IPS-18a (cell line): ENCODE measurements at regions not wholly inside any gene's neighbourhood (a gene's known extent, or its start where the extent isn't known, plus 50 kb on each side); places are given as distances from the start of the nearest gene placed in this dataset.
"Not testable (repeated sequence)": the region's sequence is repeated elsewhere in the genome, so short reads cannot be mapped to it uniquely, and the experiment has no call there.

Experiments used
- H3K27ac ChIP-seq: one replicate; pipeline ENCODE4 v1.5.1; 2013; ENCODE audit warnings: low read length
- H3K27me3 ChIP-seq: one replicate; pipeline ENCODE4 v1.6.1; 2013; ENCODE audit warnings: mild to moderate bottlenecking, low read length; ENCODE audit not compliant: control insufficient read depth, insufficient read depth
- H3K36me3 ChIP-seq: one replicate; pipeline ENCODE4 v1.6.1; 2013; ENCODE audit warnings: low read depth, low read length; ENCODE audit not compliant: control insufficient read depth
- H3K4me1 ChIP-seq: one replicate; pipeline ENCODE4 v1.6.1; 2013; ENCODE audit warnings: low read depth, low read length; ENCODE audit not compliant: control insufficient read depth
- H3K4me3 ChIP-seq: one replicate; pipeline ENCODE4 v1.5.1; 2013; ENCODE audit warnings: low read length
- H3K9ac ChIP-seq: one replicate; pipeline ENCODE4 v1.6.1; 2013; ENCODE audit warnings: mild to moderate bottlenecking, low read length, moderate library complexity
- H3K9me3 ChIP-seq: one replicate; pipeline ENCODE4 v1.6.1; 2013; ENCODE audit warnings: low read depth, low read length; ENCODE audit not compliant: control insufficient read depth

GRCh38 chr4:24214796-24215195 is 324.9 kb upstream of the PPARGC1A start:
- no peaks in the 10 kb centered on the region for H3K4me1 ChIP-seq
- no peaks in the 10 kb centered on the region for H3K27me3 ChIP-seq
- no peak overlapping the region for H3K27ac ChIP-seq
- H3K9ac ChIP-seq: no peak overlapping the region
- H3K9me3 ChIP-seq: no peaks in the 10 kb centered on the region
- H3K4me3 ChIP-seq: no peak overlapping the region
- no peaks in the 10 kb centered on the region for H3K36me3 ChIP-seq

GRCh38 chr4:24213961-24214360 is 324.1 kb upstream of the PPARGC1A start:
- Histone ChIP-seq H3K9ac (no peak overlapping the region), H3K4me1 (no peaks in the 10 kb centered on the region), H3K27me3 (no peaks in the 10 kb centered on the region), H3K36me3 (no peaks in the 10 kb centered on the region), H3K9me3 (no peaks in the 10 kb centered on the region), H3K4me3 (no peak overlapping the region), H3K27ac (no peak overlapping the region)

GRCh38 chr4:24212642-24213041 is 322.8 kb upstream of the PPARGC1A start:
- Histone ChIP-seq H3K9me3 (no peaks in the 10 kb centered on the region), H3K4me3 (no peak overlapping the region), H3K9ac (no peak overlapping the region), H3K36me3 (no peaks in the 10 kb centered on the region), H3K4me1 (no peaks in the 10 kb centered on the region), H3K27ac (no peak overlapping the region), H3K27me3 (no peaks in the 10 kb centered on the region)

- Histone ChIP-seq H3K27ac (no peak overlapping the region), H3K4me1 (no peaks in the 10 kb centered on the region), H3K27me3 (no peaks in the 10 kb centered on the region)
Measured at GRCh38 chr4:24211856-24212255, 322.0 kb upstream of the PPARGC1A start.

GRCh38 chr4:24210332-24210902 is 320.6 kb upstream of the PPARGC1A start:
- no peaks in the 10 kb centered on the region for H3K36me3 ChIP-seq
- H3K9me3 ChIP-seq: no peaks in the 10 kb centered on the region
- H3K4me1 ChIP-seq: no peaks in the 10 kb centered on the region
- H3K4me3 ChIP-seq: no peak overlapping the region
- H3K27me3 ChIP-seq: no peaks in the 10 kb centered on the region
- no peak overlapping the region for H3K9ac ChIP-seq
- no peak overlapping the region for H3K27ac ChIP-seq

More at GRCh38 chr4:24211856-24212255, 322.0 kb upstream of the PPARGC1A start:
- Histone ChIP-seq H3K9ac (no peak overlapping the region), H3K36me3 (no peaks in the 10 kb centered on the region), H3K9me3 (no peaks in the 10 kb centered on the region), H3K4me3 (no peak overlapping the region)

- H3K4me3 ChIP-seq: no peak overlapping the region
- H3K27ac ChIP-seq: no peak overlapping the region
- H3K9me3 ChIP-seq: no peaks in the 10 kb centered on the region
- no peaks in the 10 kb centered on the region for H3K4me1 ChIP-seq
- no peaks in the 10 kb centered on the region for H3K27me3 ChIP-seq
- H3K36me3 ChIP-seq: no peaks in the 10 kb centered on the region
- H3K9ac ChIP-seq: no peak overlapping the region
Measured at GRCh38 chr4:24209906-24210305, 320.1 kb upstream of the PPARGC1A start.

- Histone ChIP-seq H3K9ac (no peak overlapping the region), H3K4me3 (no peak overlapping the region), H3K27ac (no peak overlapping the region), H3K27me3 (no peaks in the 10 kb centered on the region), H3K9me3 (no peaks in the 10 kb centered on the region), H3K4me1 (peaks cover 2% of the 10 kb centered on the region), H3K36me3 (no peaks in the 10 kb centered on the region)
Measured at GRCh38 chr4:24209131-24209530, 319.3 kb upstream of the PPARGC1A start.

GRCh38 chr4:24208691-24209090 is 318.8 kb upstream of the PPARGC1A start:
- Histone ChIP-seq H3K27me3 (no peaks in the 10 kb centered on the region), H3K4me1 (peaks cover 2% of the 10 kb centered on the region), H3K9ac (no peak overlapping the region), H3K36me3 (no peaks in the 10 kb centered on the region), H3K4me3 (no peak overlapping the region), H3K9me3 (no peaks in the 10 kb centered on the region), H3K27ac (no peak overlapping the region)

- H3K27me3 ChIP-seq, H3K4me1 ChIP-seq, H3K27ac ChIP-seq, H3K9me3 ChIP-seq, H3K36me3 ChIP-seq, H3K9ac ChIP-seq, H3K4me3 ChIP-seq: not testable (repeated sequence)
Measured at GRCh38 chr4:24204708-24205107, 314.9 kb upstream of the PPARGC1A start.

- no peak overlapping the region for H3K9ac ChIP-seq
- H3K27ac ChIP-seq: no peak overlapping the region
- H3K27me3 ChIP-seq: no peaks in the 10 kb centered on the region
- no peaks in the 10 kb centered on the region for H3K36me3 ChIP-seq
- H3K4me1 ChIP-seq: peaks cover 2% of the 10 kb centered on the region
- no peak overlapping the region for H3K4me3 ChIP-seq
- H3K9me3 ChIP-seq: no peaks in the 10 kb centered on the region
Measured at GRCh38 chr4:24203926-24204325, 314.1 kb upstream of the PPARGC1A start.

GRCh38 chr4:24202579-24202978 is 312.7 kb upstream of the PPARGC1A start:
- peaks cover 2% of the 10 kb centered on the region for H3K4me1 ChIP-seq
- no peaks in the 10 kb centered on the region for H3K36me3 ChIP-seq
- H3K27ac ChIP-seq: no peak overlapping the region
- H3K27me3 ChIP-seq: no peaks in the 10 kb centered on the region
- no peak overlapping the region for H3K4me3 ChIP-seq
- H3K9ac ChIP-seq: no peak overlapping the region
- no peaks in the 10 kb centered on the region for H3K9me3 ChIP-seq

GRCh38 chr4:24197955-24198354 is 308.1 kb upstream of the PPARGC1A start:
- Histone ChIP-seq H3K36me3 (no peaks in the 10 kb centered on the region), H3K4me1 (no peaks in the 10 kb centered on the region)

More at GRCh38 chr4:24197955-24198354, 308.1 kb upstream of the PPARGC1A start:
- Histone ChIP-seq H3K27ac (no peak overlapping the region), H3K9me3 (no peaks in the 10 kb centered on the region), H3K4me3 (no peak overlapping the region), H3K9ac (no peak overlapping the region), H3K27me3 (no peaks in the 10 kb centered on the region)
